Thoracic aorta (tissue), 2 donors: ENCODE measurements at regions not wholly inside any gene's neighbourhood (a gene's known extent, or its start where the extent isn't known, plus 50 kb on each side); places are given as distances from the start of the nearest gene placed in this dataset.

Experiments used
- ATAC-seq: fragments of 150-250 bp; one replicate; pipeline ENCODE4 v1.8.0; 2017; ENCODE audit warnings: low read depth; ENCODE audit not compliant: insufficient number of reproducible peaks, low FRiP score
- DNase-seq: peaks from one replicate; pipeline ENCODE4 v3.0.0-alpha.2; 2020; ENCODE audit warnings: low spot score
- H3K27ac ChIP-seq, 2 donors: fragments of 200-600 bp; sonication (generic); 1 replicate in 1 of 2; 2 replicates in 1 of 2; pipeline ENCODE4 v1.5.1; 2016; ENCODE audit warnings: mild to moderate bottlenecking in 2 of 2, moderate library complexity in 2 of 2
- H3K27me3 ChIP-seq: fragments of 200-600 bp; sonication (generic); replicated peaks from 2 replicates; pipeline ENCODE4 v1.6.0; 2016; ENCODE audit warnings: mild to moderate bottlenecking; ENCODE audit not compliant: insufficient read depth
- H3K36me3 ChIP-seq: fragments of 200-600 bp; sonication (generic); one replicate; pipeline ENCODE4 v1.5.1; 2016
- H3K4me1 ChIP-seq, 2 donors: fragments of 200-600 bp; sonication (generic); 1 replicate in 1 of 2; 2 replicates in 1 of 2; pipeline versions ENCODE4 v1.5.1 to v1.6.0; 2016; ENCODE audit warnings: low read depth in 2 of 2, mild to moderate bottlenecking in 1 of 2; ENCODE audit not compliant: control insufficient read depth in 1 of 2
- H3K4me3 ChIP-seq: fragments of 200-600 bp; sonication (generic); 2 replicates; pipeline ENCODE4 v1.5.1; 2016; ENCODE audit warnings: mild to moderate bottlenecking
- H3K9me3 ChIP-seq: fragments of 200-600 bp; sonication (generic); 2 replicates; pipeline ENCODE4 v1.5.1; 2016
- TF ChIP-seq, protein P1 (sequence below): fragments of 200-600 bp; sonication (generic); IDR thresholded peaks from one replicate; pipeline ENCODE4 v1.5.1; 2019; ENCODE audit warnings: antibody characterized with exemption

DNA sequence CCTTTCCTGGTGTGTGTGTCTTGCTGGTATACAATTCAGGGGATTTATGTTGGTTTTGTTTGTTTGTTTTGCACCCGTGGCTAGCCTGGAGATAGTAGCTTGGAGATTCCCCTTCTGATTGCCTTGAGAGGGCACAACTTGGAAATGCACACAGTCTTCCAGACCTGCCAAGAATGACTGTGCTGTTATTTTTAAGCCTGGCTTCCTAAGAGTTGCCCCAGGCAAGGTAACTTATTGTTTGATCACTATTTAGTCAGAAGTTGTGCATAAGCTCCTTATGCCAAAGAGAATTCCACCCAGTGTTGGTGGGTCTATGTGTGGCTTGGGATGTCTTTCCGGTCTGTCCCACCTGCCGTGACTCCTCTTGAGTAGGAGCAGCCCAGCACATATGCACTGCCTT, 421.9 kb upstream of the KCNN2 start:
- no peak for DNase-seq
- Histone ChIP-seq H3K27me3 (no peaks in the 10 kb centered on the region), H3K27ac (no peak overlapping the region), H3K4me3 (no peak overlapping the region), H3K36me3 (no peaks in the 10 kb centered on the region), H3K9me3 (no peaks in the 10 kb centered on the region), H3K4me1 (no peaks in the 10 kb centered on the region)
- no peak for ATAC-seq
- TF ChIP-seq, protein P1, sequence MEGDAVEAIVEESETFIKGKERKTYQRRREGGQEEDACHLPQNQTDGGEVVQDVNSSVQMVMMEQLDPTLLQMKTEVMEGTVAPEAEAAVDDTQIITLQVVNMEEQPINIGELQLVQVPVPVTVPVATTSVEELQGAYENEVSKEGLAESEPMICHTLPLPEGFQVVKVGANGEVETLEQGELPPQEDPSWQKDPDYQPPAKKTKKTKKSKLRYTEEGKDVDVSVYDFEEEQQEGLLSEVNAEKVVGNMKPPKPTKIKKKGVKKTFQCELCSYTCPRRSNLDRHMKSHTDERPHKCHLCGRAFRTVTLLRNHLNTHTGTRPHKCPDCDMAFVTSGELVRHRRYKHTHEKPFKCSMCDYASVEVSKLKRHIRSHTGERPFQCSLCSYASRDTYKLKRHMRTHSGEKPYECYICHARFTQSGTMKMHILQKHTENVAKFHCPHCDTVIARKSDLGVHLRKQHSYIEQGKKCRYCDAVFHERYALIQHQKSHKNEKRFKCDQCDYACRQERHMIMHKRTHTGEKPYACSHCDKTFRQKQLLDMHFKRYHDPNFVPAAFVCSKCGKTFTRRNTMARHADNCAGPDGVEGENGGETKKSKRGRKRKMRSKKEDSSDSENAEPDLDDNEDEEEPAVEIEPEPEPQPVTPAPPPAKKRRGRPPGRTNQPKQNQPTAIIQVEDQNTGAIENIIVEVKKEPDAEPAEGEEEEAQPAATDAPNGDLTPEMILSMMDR, result no peak

DNA sequence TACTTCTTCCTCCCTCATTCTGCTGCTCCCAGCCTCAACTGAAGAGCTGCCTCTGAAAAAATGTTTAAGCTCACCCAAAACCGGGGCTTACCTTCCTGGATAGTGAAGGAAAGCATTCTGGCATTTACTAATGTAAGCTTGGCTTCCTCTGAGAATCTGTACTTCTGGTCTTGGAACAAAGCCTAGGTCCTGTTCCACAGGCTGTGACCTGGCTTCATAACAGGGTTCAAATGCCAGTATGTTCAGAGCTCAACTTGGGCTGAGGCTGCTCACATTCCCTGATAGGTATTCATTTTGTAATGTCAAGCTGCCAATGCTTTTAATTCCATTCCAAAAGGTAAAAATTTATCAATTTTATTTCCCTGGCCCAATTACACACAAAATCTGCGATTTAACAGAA, 411.7 kb upstream of the KCNN2 start:
- H3K4me3 ChIP-seq, result no peak overlapping the region
- H3K9me3 ChIP-seq, result no peaks in the 10 kb centered on the region
- ATAC-seq (no peak), DNase-seq (no peak)
- H3K4me1 ChIP-seq, result no peaks in the 10 kb centered on the region
- H3K27me3 ChIP-seq, result no peaks in the 10 kb centered on the region
- no peaks in the 10 kb centered on the region for H3K36me3 ChIP-seq
- TF ChIP-seq, protein P1, result no peak
- no peak overlapping the region for H3K27ac ChIP-seq

DNA sequence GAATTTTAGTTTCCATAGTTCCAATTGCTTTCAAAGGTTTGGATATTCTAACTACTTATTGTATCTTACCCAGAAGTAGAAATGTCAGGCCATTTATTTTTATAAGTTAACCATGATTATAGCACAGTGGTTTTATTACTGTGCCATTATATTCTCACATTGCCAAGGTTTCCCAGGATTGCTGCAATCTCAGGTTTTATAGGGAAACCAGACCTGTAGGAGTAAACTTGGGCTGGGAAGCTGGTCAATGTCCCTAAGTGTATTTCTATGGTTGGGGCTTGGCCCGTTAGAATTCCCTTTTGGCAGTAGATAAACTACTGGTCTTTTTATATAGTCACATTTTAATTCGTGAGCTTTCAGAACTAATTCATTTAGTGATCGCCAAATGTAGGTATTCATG, 396.6 kb upstream of the KCNN2 start:
- Histone ChIP-seq H3K27ac (no peak overlapping the region), H3K27me3 (no peaks in the 10 kb centered on the region), H3K4me1 (no peaks in the 10 kb centered on the region), H3K9me3 (no peaks in the 10 kb centered on the region), H3K4me3 (no peak overlapping the region), H3K36me3 (no peaks in the 10 kb centered on the region)
- TF ChIP-seq, protein P1, result no peak
- ATAC-seq, result no peak
- no peak for DNase-seq

DNA sequence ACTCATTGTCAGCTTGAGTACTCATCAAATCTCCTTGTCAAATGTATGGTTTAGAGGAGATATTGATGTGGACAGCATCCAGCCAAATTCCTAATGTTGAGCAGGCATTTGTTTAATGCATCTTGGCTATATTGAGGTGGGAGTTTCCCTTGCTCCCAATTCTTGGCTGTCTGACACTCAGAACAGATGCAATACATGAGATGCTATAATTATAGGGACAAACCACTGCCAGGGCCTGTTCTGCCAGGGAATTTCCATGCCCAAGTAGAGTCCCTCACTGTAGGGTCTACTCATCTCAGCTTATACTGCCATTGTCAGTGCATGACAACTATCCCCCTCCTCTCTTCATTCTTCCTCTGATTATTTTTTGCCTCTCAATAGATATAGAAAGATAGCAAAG, 392.0 kb upstream of the KCNN2 start:
- Histone ChIP-seq H3K4me1 (no peaks in the 10 kb centered on the region), H3K36me3 (no peaks in the 10 kb centered on the region), H3K4me3 (no peak overlapping the region), H3K9me3 (no peaks in the 10 kb centered on the region), H3K27ac (no peak overlapping the region), H3K27me3 (no peaks in the 10 kb centered on the region)
- TF ChIP-seq, protein P1, result no peak
- no peak for DNase-seq
- no peak for ATAC-seq

DNA sequence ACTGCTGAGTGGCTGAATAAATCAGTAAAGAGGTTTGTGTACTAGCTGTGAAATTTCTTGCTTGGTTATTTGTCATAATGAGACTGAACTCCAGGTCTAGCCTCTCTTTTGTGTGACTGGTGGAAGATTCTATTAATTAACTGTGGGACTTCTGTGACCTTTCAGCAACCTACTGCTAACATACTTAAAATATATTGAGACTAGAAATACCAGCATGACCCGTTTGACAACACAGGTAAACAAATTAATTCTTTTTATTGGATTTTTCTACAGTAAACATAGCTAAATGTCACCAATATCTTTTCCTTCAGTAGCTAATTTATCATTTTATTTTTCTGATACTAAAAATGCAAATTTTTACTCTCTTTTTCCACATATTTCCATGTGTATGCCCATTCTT, 390.4 kb upstream of the KCNN2 start:
- no peaks in the 10 kb centered on the region for H3K9me3 ChIP-seq
- TF ChIP-seq, protein P1, result no peak
- no peaks in the 10 kb centered on the region for H3K27me3 ChIP-seq
- DNase-seq, result no peak
- no peaks in the 10 kb centered on the region for H3K36me3 ChIP-seq
- H3K4me1 ChIP-seq, result no peaks in the 10 kb centered on the region
- no peak overlapping the region for H3K27ac ChIP-seq
- no peak overlapping the region for H3K4me3 ChIP-seq
- no peak for ATAC-seq
